ENCODE measurements at regions not wholly inside any gene's neighbourhood (a gene's known extent, or its start where the extent isn't known, plus 50 kb on each side); places are given as distances from the start of the nearest gene placed in this dataset.
"Not testable (repeated sequence)": the region's sequence is repeated elsewhere in the genome, so short reads cannot be mapped to it uniquely, and the experiment has no call there.

DNA sequence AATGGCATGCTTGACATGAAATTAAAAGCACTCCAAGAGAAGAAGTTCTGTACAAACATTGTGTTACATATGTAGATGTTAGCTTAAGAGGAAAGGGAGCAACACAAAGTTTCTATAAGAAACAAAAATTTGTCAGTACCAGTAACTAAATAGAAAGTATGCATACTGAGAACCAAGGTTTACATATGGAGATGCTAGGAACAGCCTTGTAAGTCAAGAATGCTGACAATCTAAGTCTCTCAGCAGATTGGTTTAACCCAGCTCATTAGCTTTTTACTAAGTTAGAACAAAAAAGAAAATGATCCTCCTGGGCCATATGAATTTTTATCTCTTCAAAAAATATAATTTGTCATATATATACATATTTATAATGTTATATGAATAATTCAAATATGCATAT, 2022.1 kb upstream of the ACO1 start:
- Histone ChIP-seq H3K27ac (no peak overlapping the region), H3K4me1 (replicated peaks) (no peaks in the 10 kb centered on the region), H3K4me3 (no peak overlapping the region), H3K9me3 (no peaks in the 10 kb centered on the region), H3K27me3 (replicated peaks; ENCODE audit: insufficient read depth) (no peaks in the 10 kb centered on the region), H3K36me3 (no peaks in the 10 kb centered on the region)
- intact Hi-C loops (cut with DNase I), result no loop called here
- TF ChIP-seq POLR2A (IDR thresholded peaks at IDR 0.05), result no peak
- TF ChIP-seq POLR2AphosphoS5 (IDR thresholded peaks at IDR 0.05), result no peak
- TF ChIP-seq, protein P1, sequence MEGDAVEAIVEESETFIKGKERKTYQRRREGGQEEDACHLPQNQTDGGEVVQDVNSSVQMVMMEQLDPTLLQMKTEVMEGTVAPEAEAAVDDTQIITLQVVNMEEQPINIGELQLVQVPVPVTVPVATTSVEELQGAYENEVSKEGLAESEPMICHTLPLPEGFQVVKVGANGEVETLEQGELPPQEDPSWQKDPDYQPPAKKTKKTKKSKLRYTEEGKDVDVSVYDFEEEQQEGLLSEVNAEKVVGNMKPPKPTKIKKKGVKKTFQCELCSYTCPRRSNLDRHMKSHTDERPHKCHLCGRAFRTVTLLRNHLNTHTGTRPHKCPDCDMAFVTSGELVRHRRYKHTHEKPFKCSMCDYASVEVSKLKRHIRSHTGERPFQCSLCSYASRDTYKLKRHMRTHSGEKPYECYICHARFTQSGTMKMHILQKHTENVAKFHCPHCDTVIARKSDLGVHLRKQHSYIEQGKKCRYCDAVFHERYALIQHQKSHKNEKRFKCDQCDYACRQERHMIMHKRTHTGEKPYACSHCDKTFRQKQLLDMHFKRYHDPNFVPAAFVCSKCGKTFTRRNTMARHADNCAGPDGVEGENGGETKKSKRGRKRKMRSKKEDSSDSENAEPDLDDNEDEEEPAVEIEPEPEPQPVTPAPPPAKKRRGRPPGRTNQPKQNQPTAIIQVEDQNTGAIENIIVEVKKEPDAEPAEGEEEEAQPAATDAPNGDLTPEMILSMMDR (IDR thresholded peaks at IDR 0.05), result no peak
- DNase-seq (ENCODE audit: low spot score), result no peak

DNA sequence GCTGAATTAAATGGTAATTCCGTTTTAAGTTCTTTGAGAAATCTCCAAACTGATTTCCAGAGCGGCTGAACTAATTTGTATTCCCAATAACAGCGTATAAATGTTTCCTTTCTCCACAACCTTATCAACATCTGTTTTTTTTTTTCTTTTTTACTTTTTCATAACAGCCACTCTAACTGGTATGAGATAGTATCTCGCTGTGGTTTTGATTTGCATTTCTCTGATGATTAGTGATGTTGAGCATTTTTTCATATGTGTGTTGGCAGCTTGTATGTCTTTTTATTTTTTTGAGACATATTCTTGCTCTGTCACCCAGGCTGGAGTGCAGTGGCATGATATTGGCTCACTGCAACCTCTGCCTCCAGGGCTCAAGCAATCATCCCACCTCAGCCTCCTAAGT, 2018.3 kb upstream of the ACO1 start:
- DNase-seq (ENCODE audit: low spot score); H3K27ac ChIP-seq; H3K27me3 ChIP-seq (replicated peaks; ENCODE audit: insufficient read depth); H3K4me1 ChIP-seq (replicated peaks); H3K4me3 ChIP-seq; intact Hi-C loops (cut with DNase I); H3K36me3 ChIP-seq; H3K9me3 ChIP-seq: not testable (repeated sequence)
- WGBS, result 88% methylated on average over 4 of the region's 4 CpGs

DNA sequence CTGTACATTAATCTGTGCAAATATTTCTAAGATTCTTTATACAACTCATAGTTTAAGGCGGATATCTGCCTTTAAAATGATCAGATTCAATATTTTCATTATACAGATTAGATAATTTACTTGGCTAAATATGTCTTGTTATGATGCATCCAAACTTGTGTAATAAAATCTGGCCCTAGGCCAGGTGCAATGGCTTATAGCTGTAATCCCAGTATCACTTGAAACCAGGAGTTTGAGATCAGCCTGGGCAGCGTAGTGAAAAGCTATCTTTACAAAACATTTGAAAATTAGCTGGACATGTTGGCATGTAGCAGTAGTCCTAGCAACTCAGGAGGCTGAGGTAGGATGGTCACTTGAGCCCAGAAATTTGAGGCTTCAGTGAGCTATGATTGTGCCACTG, 2002.2 kb upstream of the ACO1 start:
- H3K27ac ChIP-seq, result no peak overlapping the region
- intact Hi-C loops (cut with DNase I), result no loop called here
- H3K36me3 ChIP-seq, result no peaks in the 10 kb centered on the region
- WGBS, result 70% methylated on average over 2 of the region's 2 CpGs
- DNase-seq (ENCODE audit: low spot score), result no peak
- H3K4me3 ChIP-seq, result no peak overlapping the region
- H3K27me3 ChIP-seq (replicated peaks; ENCODE audit: insufficient read depth), result no peaks in the 10 kb centered on the region
- H3K4me1 ChIP-seq (replicated peaks), result no peaks in the 10 kb centered on the region
- TF ChIP-seq, protein P1 (IDR thresholded peaks at IDR 0.05), result no peak
- no peak for TF ChIP-seq POLR2A (IDR thresholded peaks at IDR 0.05)
- no peak for TF ChIP-seq POLR2AphosphoS5 (IDR thresholded peaks at IDR 0.05)
- no peaks in the 10 kb centered on the region for H3K9me3 ChIP-seq

DNA sequence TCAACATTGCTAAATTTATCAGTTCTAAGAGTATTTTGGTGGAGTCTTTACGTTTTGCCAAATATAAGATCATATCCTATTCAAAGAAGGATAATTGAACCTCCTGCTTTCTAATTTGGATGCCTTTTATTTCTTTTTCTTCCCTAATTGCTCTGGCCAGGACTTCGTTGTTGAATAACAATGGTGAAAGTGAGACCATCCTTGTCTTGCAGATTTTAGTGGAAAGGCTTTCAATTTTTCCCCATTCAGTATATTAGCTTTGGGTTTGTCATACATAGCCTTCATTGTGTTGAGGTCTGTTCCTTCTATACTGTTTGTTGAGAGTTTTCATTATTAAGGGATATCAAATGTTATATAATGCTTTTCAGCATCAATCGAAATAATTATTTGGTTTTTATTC, 1974.2 kb upstream of the ACO1 start:
- H3K4me1 ChIP-seq (replicated peaks), result no peaks in the 10 kb centered on the region
- intact Hi-C loops (cut with DNase I), result no loop called here
- H3K27ac ChIP-seq, result no peak overlapping the region
- TF ChIP-seq, protein P1 (IDR thresholded peaks at IDR 0.05), result no peak
- TF ChIP-seq POLR2A (IDR thresholded peaks at IDR 0.05), result no peak
- no peak for TF ChIP-seq POLR2AphosphoS5 (IDR thresholded peaks at IDR 0.05)
- WGBS, result 72% methylated on average over 3 of the region's 3 CpGs
- no peaks in the 10 kb centered on the region for H3K9me3 ChIP-seq
- no peaks in the 10 kb centered on the region for H3K27me3 ChIP-seq (replicated peaks; ENCODE audit: insufficient read depth)
- H3K36me3 ChIP-seq, result no peaks in the 10 kb centered on the region
- no peak overlapping the region for H3K4me3 ChIP-seq
- no peak for DNase-seq (ENCODE audit: low spot score)

DNA sequence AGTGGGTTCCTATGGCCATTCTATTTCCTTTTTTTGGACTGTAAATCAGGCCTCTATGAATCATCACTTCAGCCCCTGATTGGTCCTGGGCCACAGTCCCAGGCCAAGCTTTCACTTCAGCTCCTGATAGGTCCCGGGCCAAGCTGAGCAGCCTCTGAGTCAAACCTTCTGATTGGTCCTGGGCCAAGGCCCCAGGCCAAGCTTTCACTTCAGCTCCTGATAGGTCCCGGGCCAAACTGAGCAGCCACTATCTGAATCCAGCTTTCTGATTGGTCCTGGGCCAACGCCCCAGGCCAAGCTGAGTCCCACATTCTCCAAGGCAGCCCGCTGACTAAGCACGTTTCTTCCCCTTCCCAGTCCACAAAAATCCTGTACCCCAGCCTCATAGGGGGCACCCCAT, 1972.9 kb upstream of the ACO1 start:
- DNase-seq (ENCODE audit: low spot score), result no peak
- no peak overlapping the region for H3K4me3 ChIP-seq
- no peaks in the 10 kb centered on the region for H3K27me3 ChIP-seq (replicated peaks; ENCODE audit: insufficient read depth)
- 93% methylated on average over 5 of the region's 5 CpGs for WGBS
- intact Hi-C loops (cut with DNase I), result no loop called here
- no peaks in the 10 kb centered on the region for H3K36me3 ChIP-seq
- no peaks in the 10 kb centered on the region for H3K9me3 ChIP-seq
- TF ChIP-seq, protein P1 (IDR thresholded peaks at IDR 0.05), result no peak
- TF ChIP-seq POLR2AphosphoS5 (IDR thresholded peaks at IDR 0.05), result no peak
- no peak for TF ChIP-seq POLR2A (IDR thresholded peaks at IDR 0.05)
- no peak overlapping the region for H3K27ac ChIP-seq
- H3K4me1 ChIP-seq (replicated peaks), result no peaks in the 10 kb centered on the region

Data from prostate gland (tissue), 2 donors.